ENCODE measurements at regions not wholly inside any gene's neighbourhood (a gene's known extent, or its start where the extent isn't known, plus 50 kb on each side); places are given as distances from the start of the nearest gene placed in this dataset. TPM values are rescaled to one million over a fixed set of nuclear protein-coding genes. Genes with fewer than 3 reads are reported as not detected.

DNA sequence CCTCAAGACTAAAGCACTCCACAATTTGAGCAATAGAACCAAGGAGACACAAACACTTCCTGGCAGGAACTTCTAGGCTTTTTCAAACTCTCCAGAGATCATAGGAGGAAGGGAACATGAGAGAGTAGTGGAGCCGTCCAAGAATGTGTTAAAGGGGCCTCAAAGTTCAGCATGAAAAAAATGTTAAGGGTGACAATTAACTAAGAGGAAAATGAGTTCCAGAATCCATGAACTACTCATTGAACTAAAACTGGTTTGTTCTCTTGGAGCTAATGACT is 122.0 kb downstream of the WIF1 start:
- H3K4me3 ChIP-seq, result no peak overlapping the region
- H3K4me1 ChIP-seq (ENCODE audit: insufficient read depth), result no peaks in the 10 kb centered on the region
- no peak for DNase-seq
- no peaks in the 10 kb centered on the region for H3K36me3 ChIP-seq
- intact Hi-C loops (cut with DNase I), result no loop called here
- H3K27ac ChIP-seq, result no peak overlapping the region
- WGBS, 3 donors, result 28 to 44% (median 30%) methylated on average over 1 of the region's 1 CpG
- H3K27me3 ChIP-seq, result no peaks in the 10 kb centered on the region
- TF ChIP-seq POLR2A (IDR thresholded peaks at IDR 0.05) (no peak), EP300 (IDR thresholded peaks at IDR 0.05) (no peak)
- TF ChIP-seq, protein P1, sequence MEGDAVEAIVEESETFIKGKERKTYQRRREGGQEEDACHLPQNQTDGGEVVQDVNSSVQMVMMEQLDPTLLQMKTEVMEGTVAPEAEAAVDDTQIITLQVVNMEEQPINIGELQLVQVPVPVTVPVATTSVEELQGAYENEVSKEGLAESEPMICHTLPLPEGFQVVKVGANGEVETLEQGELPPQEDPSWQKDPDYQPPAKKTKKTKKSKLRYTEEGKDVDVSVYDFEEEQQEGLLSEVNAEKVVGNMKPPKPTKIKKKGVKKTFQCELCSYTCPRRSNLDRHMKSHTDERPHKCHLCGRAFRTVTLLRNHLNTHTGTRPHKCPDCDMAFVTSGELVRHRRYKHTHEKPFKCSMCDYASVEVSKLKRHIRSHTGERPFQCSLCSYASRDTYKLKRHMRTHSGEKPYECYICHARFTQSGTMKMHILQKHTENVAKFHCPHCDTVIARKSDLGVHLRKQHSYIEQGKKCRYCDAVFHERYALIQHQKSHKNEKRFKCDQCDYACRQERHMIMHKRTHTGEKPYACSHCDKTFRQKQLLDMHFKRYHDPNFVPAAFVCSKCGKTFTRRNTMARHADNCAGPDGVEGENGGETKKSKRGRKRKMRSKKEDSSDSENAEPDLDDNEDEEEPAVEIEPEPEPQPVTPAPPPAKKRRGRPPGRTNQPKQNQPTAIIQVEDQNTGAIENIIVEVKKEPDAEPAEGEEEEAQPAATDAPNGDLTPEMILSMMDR (IDR thresholded peaks at IDR 0.05), result no peak
- H3K9me3 ChIP-seq, result no peaks in the 10 kb centered on the region

Small RNA genes in the stretch of these regions (small RNA-seq; reads per million reads assigned to genes)
- not detected for gene RNU6ATAC42P
